ENCODE measurements at regions not wholly inside any gene's neighbourhood (a gene's known extent, or its start where the extent isn't known, plus 50 kb on each side); places are given as distances from the start of the nearest gene placed in this dataset.

GRCh38 chrX:113728937-113729336, 854.9 kb upstream of the HTR2C start:
- DNase-seq (ENCODE audit: low read depth in 1 of 2, low spot score in 2 of 2) (no peak), FAIRE-seq (no peak)
- H4K91ac ChIP-seq (replicated peaks; ENCODE audit: insufficient read length, low read length), result no peak overlapping the region
- no peaks in the 10 kb centered on the region for H3K79me2 ChIP-seq (ENCODE audit: control insufficient read depth in 1 of 2, insufficient read depth in 2 of 2, low read length in 2 of 2)
- no peaks in the 10 kb centered on the region for H3K27me3 ChIP-seq (replicated peaks in 1 of 4; ENCODE audit: control insufficient read depth in 3 of 4, extremely low read depth in 1 of 4, insufficient read depth in 3 of 4, low read length in 3 of 4)
- TF ChIP-seq JUN (IDR thresholded peaks at IDR 0.05; ENCODE audit: low read depth, low read length) (no peak), MAX (IDR thresholded peaks at IDR 0.05) (no peak), HDAC6 (IDR thresholded peaks at IDR 0.05; ENCODE audit: low read depth, low read length) (no peak), NRF1 (IDR thresholded peaks at IDR 0.05; ENCODE audit: low read depth, low read length) (no peak), PHF8 (conservative IDR thresholded peaks at IDR 0.05; ENCODE audit: low read depth, low read length) (no peak)
- no peaks in the 10 kb centered on the region for H3K36me3 ChIP-seq (ENCODE audit: control insufficient read depth in 2 of 4, insufficient read depth in 4 of 4, low read length in 3 of 4)
- no peak overlapping the region for H3K18ac ChIP-seq (ENCODE audit: extremely low read depth, low read length)
- no peak overlapping the region for H2AFZ ChIP-seq (ENCODE audit: low read length)
- no peak overlapping the region for H3K4ac ChIP-seq (replicated peaks; ENCODE audit: insufficient read length, low read depth, low read length)
- H4K5ac ChIP-seq (ENCODE audit: insufficient read length, low read depth, low read length), result no peak overlapping the region
- no peaks in the 10 kb centered on the region for H3K9me3 ChIP-seq (ENCODE audit: insufficient read depth in 2 of 2, low read depth in 1 of 2, low read length in 1 of 2)
- H2BK12ac ChIP-seq (ENCODE audit: low read depth, low read length), result no peak overlapping the region
- no peak overlapping the region for H3K27ac ChIP-seq (ENCODE audit: low read depth, low read length)
- no peak overlapping the region for H3K14ac ChIP-seq (ENCODE audit: insufficient read length)
- no peaks in the 10 kb centered on the region for H3K79me1 ChIP-seq (ENCODE audit: low read depth, low read length)
- no peak overlapping the region for H2BK20ac ChIP-seq (ENCODE audit: low read length)
- no peaks in the 10 kb centered on the region for H3K23me2 ChIP-seq (ENCODE audit: low read depth, low read length)
- H3K9ac ChIP-seq (replicated peaks in 1 of 4; ENCODE audit: extremely low read depth in 1 of 4, low read depth in 3 of 4, low read length in 3 of 4), result no peak overlapping the region
- no peak overlapping the region for H2BK5ac ChIP-seq (ENCODE audit: low read depth, low read length)
- H4K20me1 ChIP-seq (replicated peaks in 1 of 2; ENCODE audit: control insufficient read depth in 1 of 2, insufficient read depth in 2 of 2, low read length in 2 of 2), result no peaks in the 10 kb centered on the region
- H2AK5ac ChIP-seq (ENCODE audit: low read depth, low read length), result no peak overlapping the region
- ChIA-PET CTCF (ENCODE audit: partially characterized antibody) (interaction anchor here (0.6 kb wide), 1 partner anchor 59 kb away, joined by 3 read pairs; no protein-coding TSS in a partner anchor), POLR2A (ENCODE audit: partially characterized antibody) (no interaction called here)
- H3K56ac ChIP-seq (replicated peaks; ENCODE audit: insufficient read length, low read depth, low read length), result no peak overlapping the region
- no peak overlapping the region for H3K4me3 ChIP-seq (ENCODE audit: extremely low read depth in 1 of 4, insufficient read depth in 2 of 4, low read depth in 3 of 4, low read length in 4 of 4)
- 94% methylated on average over 2 of the region's 2 CpGs; no CpG with 5 or more reads in 1 of the 2 experiments for WGBS, 2 experiments (ENCODE audit: extremely low coverage in 1 of 2, insufficient coverage in 1 of 2, insufficient read length in 1 of 2, insufficient replicate concordance in 2 of 2, low coverage in 1 of 2, low lambda C conversion rate in 2 of 2, missing lambda C conversion rate in 1 of 2)
- H2BK15ac ChIP-seq (ENCODE audit: low read length), result no peak overlapping the region
- H3K23ac ChIP-seq (ENCODE audit: insufficient read length), result no peak overlapping the region
- H3K4me1 ChIP-seq (replicated peaks in 1 of 4; ENCODE audit: control insufficient read depth in 3 of 4, insufficient read depth in 4 of 4, low read length in 3 of 4), result no peaks in the 10 kb centered on the region
- H4K8ac ChIP-seq (ENCODE audit: extremely low read depth, insufficient read depth, low read length), result no peak overlapping the region
- H2BK120ac ChIP-seq (replicated peaks; ENCODE audit: low read depth, low read length), result no peak overlapping the region
- H3K4me2 ChIP-seq (ENCODE audit: insufficient read depth in 1 of 2, low read depth in 2 of 2, low read length in 2 of 2), result no peak overlapping the region
